Endothelial cell of umbilical vein (primary cell): ENCODE measurements at regions not wholly inside any gene's neighbourhood (a gene's known extent, or its start where the extent isn't known, plus 50 kb on each side); places are given as distances from the start of the nearest gene placed in this dataset.

Experiments used
- BruUV-seq: library from RNA; stranded (reverse); fragments of 400-500 nt; replicated peaks from 2 replicates; lab custom pipeline; 2021; lab: Mats Ljungman, UMichigan
- CTCF ChIA-PET: fragments of 300-600, 350-600 bp; sonication (Branson Sonifier 250); formaldehyde crosslinking; loops from one replicate; lab custom pipeline; 2021; ENCODE audit warnings: antibody characterized with exemption, inconsistent platforms; lab: Charles Lee
- POLR2A ChIA-PET: fragments of 300-600, 350-600 bp; sonication (Branson Sonifier 250); formaldehyde crosslinking; loops from one replicate; lab custom pipeline; 2021; ENCODE audit warnings: antibody characterized with exemption, inconsistent platforms; lab: Charles Lee
- DNase-seq: peaks from one replicate; pipeline ENCODE4 v3.0.0-alpha.2; 2011; ENCODE audit warnings: low read depth, low spot score
- FAIRE-seq: peaks from 2 replicates; lab custom pipeline; 2011; peaks lifted over from hg19 to GRCh38; lab: Jason Lieb, UNC
- H2AFZ ChIP-seq: 2 replicates; pipeline ENCODE4 v1.6.0; 2012; ENCODE audit warnings: low read depth, low read length, control low read depth, inconsistent platforms
- H3K27ac ChIP-seq: 2 replicates; pipeline ENCODE4 v1.5.1; 2011; ENCODE audit warnings: low read depth, mild to moderate bottlenecking, control low read depth, low read length, moderate library complexity; ENCODE audit not compliant: insufficient read depth
- H3K27me3 ChIP-seq, 2 experiments: 2 replicates each; pipeline versions ENCODE4 v1.6.0 to v1.6.1; 2011; ENCODE audit warnings: low read length in 2 of 2, mixed read lengths in 1 of 2; ENCODE audit not compliant: control insufficient read depth in 2 of 2, insufficient read depth in 2 of 2
- H3K36me3 ChIP-seq, 2 experiments: 2 replicates in 1 of 2; 3 replicates in 1 of 2; pipeline ENCODE4 v1.5.1; 2011; ENCODE audit warnings: low read length in 2 of 2, mild to moderate bottlenecking in 1 of 2, moderate library complexity in 1 of 2; ENCODE audit not compliant: control insufficient read depth in 2 of 2, insufficient read depth in 2 of 2; ENCODE audit errors: extremely low read depth in 1 of 2
- H3K4me1 ChIP-seq: 3 replicates; pipeline ENCODE4 v1.5.1; 2011; ENCODE audit warnings: mild to moderate bottlenecking, low read length; ENCODE audit not compliant: control insufficient read depth, insufficient read depth; ENCODE audit errors: extremely low read depth
- H3K4me2 ChIP-seq: 2 replicates; pipeline ENCODE4 v1.6.1; 2011; ENCODE audit warnings: low read length, control low read depth, mixed read lengths; ENCODE audit not compliant: insufficient read depth
- H3K4me3 ChIP-seq, 3 experiments: fragments of 200-600 bp in 1 of 3; sonication (generic), shearing (Covaris generic) in 1 of 3; replicated peaks in 1 of 3; 2 replicates each; pipeline ENCODE4 v1.5.1; 2011 to 2016; ENCODE audit warnings: control low read depth in 3 of 3, low read length in 3 of 3, mild to moderate bottlenecking in 2 of 3, inconsistent platforms in 1 of 3, low read depth in 1 of 3, moderate library complexity in 1 of 3; ENCODE audit not compliant: insufficient read depth in 1 of 3
- H3K79me2 ChIP-seq: 2 replicates; pipeline ENCODE4 v1.6.0; 2012; ENCODE audit warnings: low read length, inconsistent platforms; ENCODE audit not compliant: control insufficient read depth, insufficient read depth
- H3K9ac ChIP-seq: replicated peaks from 2 replicates; pipeline ENCODE3; 2011; ENCODE audit warnings: low read length, control low read depth; ENCODE audit not compliant: insufficient read depth; ENCODE audit errors: extremely low read depth
- H3K9me1 ChIP-seq: replicated peaks from 3 replicates; pipeline ENCODE4 v1.6.0; 2011; ENCODE audit warnings: mild to moderate bottlenecking, low read length; ENCODE audit not compliant: control insufficient read depth, insufficient read depth; ENCODE audit errors: extremely low read depth
- H3K9me3 ChIP-seq: replicated peaks from 2 replicates; pipeline ENCODE4 v1.5.1; 2012; ENCODE audit warnings: low read length, inconsistent platforms; ENCODE audit not compliant: control insufficient read depth, insufficient read depth
- H4K20me1 ChIP-seq: replicated peaks from 2 replicates; pipeline ENCODE3; 2011; ENCODE audit warnings: mild to moderate bottlenecking, low read length; ENCODE audit not compliant: control insufficient read depth, insufficient read depth; ENCODE audit errors: extremely low read depth
- CTCF ChIP-seq, 2 donors: IDR thresholded peaks; 1 replicate in 1 of 2; 2 replicates in 1 of 2; pipeline ENCODE4 v1.5.1; 2011; ENCODE audit warnings: low read length in 2 of 2, mild to moderate bottlenecking in 2 of 2, moderate library complexity in 2 of 2, control low read depth in 1 of 2, inconsistent platforms in 1 of 2, low read depth in 1 of 2; ENCODE audit not compliant: insufficient read depth in 1 of 2; ENCODE audit errors: extremely low read depth in 1 of 2
- EZH2 ChIP-seq: IDR thresholded peaks from 2 replicates; pipeline ENCODE4 v1.6.1; 2012; ENCODE audit warnings: borderline replicate concordance, low read depth, mild to moderate bottlenecking, moderate library complexity, low read length, inconsistent platforms; ENCODE audit not compliant: severe bottlenecking
- FOS ChIP-seq: IDR thresholded peaks from 2 replicates; pipeline ENCODE4 v1.6.1; 2011; ENCODE audit warnings: mild to moderate bottlenecking, low read length, moderate library complexity, borderline replicate concordance; ENCODE audit not compliant: insufficient read depth
- GATA2 ChIP-seq: IDR thresholded peaks from 2 replicates; pipeline ENCODE4 v1.7.0; 2011; ENCODE audit warnings: low read depth, mild to moderate bottlenecking, moderate library complexity, mixed read lengths, low read length; ENCODE audit not compliant: insufficient read length, insufficient read depth
- JUN ChIP-seq: IDR thresholded peaks from 2 replicates; pipeline ENCODE4 v1.6.1; 2011; ENCODE audit warnings: borderline replicate concordance, low read depth; ENCODE audit not compliant: insufficient read length, insufficient read depth
- MAX ChIP-seq: IDR thresholded peaks from 2 replicates; pipeline ENCODE4 v1.6.1; 2011; ENCODE audit not compliant: insufficient read depth, insufficient read length
- MYC ChIP-seq: IDR thresholded peaks from one replicate; pipeline ENCODE4 v1.6.1; 2011; ENCODE audit warnings: mild to moderate bottlenecking, low read depth, low read length
- POLR2A ChIP-seq: IDR thresholded peaks from 2 replicates; pipeline ENCODE4 v1.6.1; 2012; ENCODE audit warnings: low read depth, mild to moderate bottlenecking, control low read depth, low read length
- POLR2AphosphoS5 ChIP-seq: IDR thresholded peaks from 2 replicates; pipeline ENCODE4 v1.6.1; 2012; ENCODE audit warnings: low read depth, mild to moderate bottlenecking, control low read depth, low read length, moderate library complexity; ENCODE audit not compliant: insufficient read depth
- dilution Hi-C: fragments of 300-500 bp; cut with MboI; formaldehyde crosslinking; loops from one replicate; pipeline ENCODE4 v1.15.0; 2019; ENCODE audit warnings: low sequenced_read_pairs; ENCODE audit not compliant: extremely low pct_ligation_motif_present
- intact Hi-C: fragments of 100-400 bp; cut with micrococcal nuclease; formaldehyde crosslinking; loops from one replicate; pipeline ENCODE4 v1.10.0; 2022

GRCh38 chr12:132439333-132439904 lies 50.5 kb upstream of the FBRSL1 start:
- no peak for FAIRE-seq
- Histone ChIP-seq H3K9me3 (no peaks in the 10 kb centered on the region), H2AFZ (no peak overlapping the region), H3K4me1 (no peaks in the 10 kb centered on the region), H3K4me3 (no peak overlapping the region), H3K79me2 (no peaks in the 10 kb centered on the region), H3K9me1 (no peaks in the 10 kb centered on the region), H3K36me3 (no peaks in the 10 kb centered on the region), H3K9ac (no peak overlapping the region), H3K4me2 (no peak overlapping the region), H3K27ac (no peak overlapping the region), H4K20me1 (no peaks in the 10 kb centered on the region), H3K27me3 (no peaks in the 10 kb centered on the region)
- ChIA-PET POLR2A (no interaction called here), CTCF (interaction anchor here (1.4 kb wide), 1 partner anchor 24 kb away, joined by 3 read pairs; no protein-coding TSS in a partner anchor)
- no peak for DNase-seq
- intact Hi-C loops (no loop called here), dilution Hi-C loops (no loop called here)
- no TSS peak for BruUV-seq
- TF ChIP-seq GATA2 (no peak), CTCF (IDR thresholded peaks at IDR 0.05; ENCODE audit: extremely low read depth in 1 of 2, insufficient read depth in 1 of 2, low read depth in 1 of 2, low read length in 2 of 2) (no peak), EZH2 (no peak), POLR2AphosphoS5 (no peak), POLR2A (no peak), FOS (no peak), MYC (no peak), MAX (no peak), JUN (no peak)
